ENCODE measurements at regions not wholly inside any gene's neighbourhood (a gene's known extent, or its start where the extent isn't known, plus 50 kb on each side); places are given as distances from the start of the nearest gene placed in this dataset.

- intact Hi-C loops (cut with DNase I; ENCODE audit: low total_unique reads) (no loop called here), in situ Hi-C loops (cut with MboI; ENCODE audit: low pct_ligation_motif_present in 1 of 4, low pct_unique_long_range_greater_than_20kb in 1 of 4, low sequenced_read_pairs in 3 of 4) (no loop called here)
- Histone ChIP-seq H3K27ac (no peak overlapping the region), H3K4me1 (no peaks in the 10 kb centered on the region), H3K9me3 (no peaks in the 10 kb centered on the region), H3K36me3 (no peaks in the 10 kb centered on the region), H3K27me3 (no peaks in the 10 kb centered on the region), H3K4me3 (no peak overlapping the region)
- DNase-seq = no peak
- TF ChIP-seq EP300 (IDR thresholded peaks at IDR 0.05; ENCODE audit: low read depth) (no peak), POLR2A (IDR thresholded peaks at IDR 0.05) (no peak)
- TF ChIP-seq, protein P1, sequence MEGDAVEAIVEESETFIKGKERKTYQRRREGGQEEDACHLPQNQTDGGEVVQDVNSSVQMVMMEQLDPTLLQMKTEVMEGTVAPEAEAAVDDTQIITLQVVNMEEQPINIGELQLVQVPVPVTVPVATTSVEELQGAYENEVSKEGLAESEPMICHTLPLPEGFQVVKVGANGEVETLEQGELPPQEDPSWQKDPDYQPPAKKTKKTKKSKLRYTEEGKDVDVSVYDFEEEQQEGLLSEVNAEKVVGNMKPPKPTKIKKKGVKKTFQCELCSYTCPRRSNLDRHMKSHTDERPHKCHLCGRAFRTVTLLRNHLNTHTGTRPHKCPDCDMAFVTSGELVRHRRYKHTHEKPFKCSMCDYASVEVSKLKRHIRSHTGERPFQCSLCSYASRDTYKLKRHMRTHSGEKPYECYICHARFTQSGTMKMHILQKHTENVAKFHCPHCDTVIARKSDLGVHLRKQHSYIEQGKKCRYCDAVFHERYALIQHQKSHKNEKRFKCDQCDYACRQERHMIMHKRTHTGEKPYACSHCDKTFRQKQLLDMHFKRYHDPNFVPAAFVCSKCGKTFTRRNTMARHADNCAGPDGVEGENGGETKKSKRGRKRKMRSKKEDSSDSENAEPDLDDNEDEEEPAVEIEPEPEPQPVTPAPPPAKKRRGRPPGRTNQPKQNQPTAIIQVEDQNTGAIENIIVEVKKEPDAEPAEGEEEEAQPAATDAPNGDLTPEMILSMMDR (IDR thresholded peaks at IDR 0.05) = no peak
- 57 to 77% methylated on average over 1 to 2 of the region's 2 CpGs for WGBS, 2 donors (ENCODE audit: low coverage in 1 of 2)
Observed at GRCh38 chr6:159512571-159512970, 180.5 kb downstream of the SOD2 start.

- Histone ChIP-seq H3K36me3 (no peaks in the 10 kb centered on the region), H3K4me3 (no peak overlapping the region), H3K27ac (no peak overlapping the region), H3K4me1 (no peaks in the 10 kb centered on the region), H3K9me3 (no peaks in the 10 kb centered on the region), H3K27me3 (no peaks in the 10 kb centered on the region)
- DNase-seq = no peak
- in situ Hi-C loops (cut with MboI; ENCODE audit: low pct_ligation_motif_present in 1 of 4, low pct_unique_long_range_greater_than_20kb in 1 of 4, low sequenced_read_pairs in 3 of 4) (no loop called here), intact Hi-C loops (cut with DNase I; ENCODE audit: low total_unique reads) (no loop called here)
- TF ChIP-seq POLR2AphosphoS5 (IDR thresholded peaks at IDR 0.05) (no peak), POLR2A (IDR thresholded peaks at IDR 0.05) (no peak), EP300 (IDR thresholded peaks at IDR 0.05; ENCODE audit: low read depth) (no peak)
- TF ChIP-seq, protein P1 (IDR thresholded peaks at IDR 0.05) = no peak
- WGBS, 2 donors (ENCODE audit: low coverage in 1 of 2) = 75 to 86% methylated on average over 2 of the region's 2 CpGs
Observed at GRCh38 chr6:159512104-159512503, 180.9 kb downstream of the SOD2 start.

- in situ Hi-C loops (cut with MboI; ENCODE audit: low pct_ligation_motif_present in 1 of 4, low pct_unique_long_range_greater_than_20kb in 1 of 4, low sequenced_read_pairs in 3 of 4) = no loop called here
- H3K27ac ChIP-seq = no peak overlapping the region
- H3K27me3 ChIP-seq = no peaks in the 10 kb centered on the region
- H3K9me3 ChIP-seq = no peaks in the 10 kb centered on the region
- intact Hi-C loops (cut with DNase I; ENCODE audit: low total_unique reads) = no loop called here
- 56 to 88% methylated on average over 3 to 8 of the region's 8 CpGs for WGBS, 2 donors (ENCODE audit: low coverage in 1 of 2)
- H3K36me3 ChIP-seq = no peaks in the 10 kb centered on the region
- DNase-seq = no peak
- TF ChIP-seq, protein P1 (IDR thresholded peaks at IDR 0.05) = no peak
- no peaks in the 10 kb centered on the region for H3K4me1 ChIP-seq
- H3K4me3 ChIP-seq = no peak overlapping the region
Observed at GRCh38 chr6:159510141-159510540, 182.9 kb downstream of the SOD2 start.

- no peak for DNase-seq
- intact Hi-C loops (cut with DNase I; ENCODE audit: low total_unique reads) (no loop called here), in situ Hi-C loops (cut with MboI; ENCODE audit: low pct_ligation_motif_present in 1 of 4, low pct_unique_long_range_greater_than_20kb in 1 of 4, low sequenced_read_pairs in 3 of 4) (no loop called here)
- H3K9me3 ChIP-seq = no peaks in the 10 kb centered on the region
- WGBS, 2 donors (ENCODE audit: low coverage in 1 of 2) = 80 to 100% methylated on average over 1 to 2 of the region's 2 CpGs
- H3K27ac ChIP-seq = no peak overlapping the region
- no peaks in the 10 kb centered on the region for H3K27me3 ChIP-seq
- H3K4me3 ChIP-seq = no peak overlapping the region
- no peak for TF ChIP-seq EP300 (IDR thresholded peaks at IDR 0.05; ENCODE audit: low read depth)
- no peaks in the 10 kb centered on the region for H3K4me1 ChIP-seq
- no peaks in the 10 kb centered on the region for H3K36me3 ChIP-seq
Observed at GRCh38 chr6:159508931-159509330, 184.1 kb downstream of the SOD2 start.

DNA sequence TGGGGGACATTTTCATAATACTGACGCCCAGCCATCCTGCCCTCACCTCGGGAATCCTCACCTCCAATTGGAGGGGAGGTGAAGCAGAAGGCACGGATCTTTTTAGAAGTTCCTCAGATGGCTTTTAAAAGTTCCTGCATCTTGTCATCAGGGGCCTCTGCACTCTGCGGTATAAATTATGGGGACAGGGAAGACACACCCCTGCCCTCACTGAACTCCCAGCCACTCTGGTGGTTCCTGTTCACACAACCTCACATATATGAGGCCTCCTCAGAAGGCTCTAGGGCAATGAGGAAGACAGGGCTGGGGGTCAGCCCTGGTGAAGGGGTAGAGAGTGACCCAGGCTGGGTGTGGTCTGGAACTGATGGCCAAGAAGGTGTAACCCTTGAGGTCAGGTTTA, 187.0 kb downstream of the SOD2 start:
- no peaks in the 10 kb centered on the region for H3K9me3 ChIP-seq
- in situ Hi-C loops (cut with MboI; ENCODE audit: low pct_ligation_motif_present in 1 of 4, low pct_unique_long_range_greater_than_20kb in 1 of 4, low sequenced_read_pairs in 3 of 4) = no loop called here
- no peaks in the 10 kb centered on the region for H3K27me3 ChIP-seq
- H3K4me3 ChIP-seq = no peak overlapping the region
- H3K4me1 ChIP-seq = no peaks in the 10 kb centered on the region
- no peak overlapping the region for H3K27ac ChIP-seq
- 57% methylated on average over 4 of the region's 4 CpGs; no CpG with 5 or more reads in 1 of the 2 donors for WGBS, 2 donors (ENCODE audit: low coverage in 1 of 2)
- H3K36me3 ChIP-seq = no peaks in the 10 kb centered on the region
- intact Hi-C loops (cut with DNase I; ENCODE audit: low total_unique reads) = no loop called here
- no peak for TF ChIP-seq EP300 (IDR thresholded peaks at IDR 0.05; ENCODE audit: low read depth)
- TF ChIP-seq POLR2A (IDR thresholded peaks at IDR 0.05) = no peak
- TF ChIP-seq, protein P1 (IDR thresholded peaks at IDR 0.05) = no peak
- TF ChIP-seq POLR2AphosphoS5 (IDR thresholded peaks at IDR 0.05) = no peak
- no peak for DNase-seq

Data from transverse colon (tissue), 4 donors.